ENCODE measurements at regions not wholly inside any gene's neighbourhood (a gene's known extent, or its start where the extent isn't known, plus 50 kb on each side); places are given as distances from the start of the nearest gene placed in this dataset.

- Histone ChIP-seq H3K27ac (ENCODE audit: insufficient read depth, low read depth, low read length) (no peak overlapping the region), H3K9ac (replicated peaks; ENCODE audit: extremely low read depth, insufficient read depth, low read length) (no peak overlapping the region), H3K9me3 (replicated peaks; ENCODE audit: control insufficient read depth, insufficient read depth, low read length) (no peaks in the 10 kb centered on the region), H3K4me2 (ENCODE audit: insufficient read depth, low read length) (no peak overlapping the region), H3K36me3 (ENCODE audit: control insufficient read depth in 2 of 2, extremely low read depth in 1 of 2, insufficient read depth in 2 of 2, low read length in 2 of 2) (no peaks in the 10 kb centered on the region), H3K9me1 (replicated peaks; ENCODE audit: control insufficient read depth, extremely low read depth, insufficient read depth, low read length) (no peaks in the 10 kb centered on the region), H3K27me3 (ENCODE audit: control insufficient read depth in 2 of 2, insufficient read depth in 2 of 2, low read length in 2 of 2) (peaks cover 17% of the 10 kb centered on the region in 2 experiments), H3K4me3 (replicated peaks in 1 of 3; ENCODE audit: insufficient read depth in 1 of 3, low read depth in 1 of 3, low read length in 3 of 3) (no peak overlapping the region), H3K4me1 (ENCODE audit: control insufficient read depth, extremely low read depth, insufficient read depth, low read length) (no peaks in the 10 kb centered on the region), H2AFZ (ENCODE audit: low read depth, low read length) (no peak overlapping the region), H3K79me2 (ENCODE audit: control insufficient read depth, insufficient read depth, low read length) (no peaks in the 10 kb centered on the region), H4K20me1 (replicated peaks; ENCODE audit: control insufficient read depth, extremely low read depth, insufficient read depth, low read length) (no peaks in the 10 kb centered on the region)
- dilution Hi-C loops (cut with MboI; ENCODE audit: extremely low pct_ligation_motif_present, low sequenced_read_pairs) (no loop called here), intact Hi-C loops (cut with micrococcal nuclease) (no loop called here)
- ChIA-PET POLR2A (no interaction called here), CTCF (no interaction called here)
- FAIRE-seq (no peak), DNase-seq (ENCODE audit: low read depth, low spot score) (no peak)
- no peak for TF ChIP-seq POLR2AphosphoS5 (IDR thresholded peaks at IDR 0.05; ENCODE audit: insufficient read depth, low read depth, low read length)
- TF ChIP-seq EZH2 (IDR thresholded peaks at IDR 0.05; ENCODE audit: borderline replicate concordance, low read depth, low read length, severe bottlenecking), result no peak
- no peak for TF ChIP-seq POLR2A (IDR thresholded peaks at IDR 0.05; ENCODE audit: low read depth, low read length)
- TF ChIP-seq CTCF (IDR thresholded peaks at IDR 0.05; ENCODE audit: extremely low read depth in 1 of 2, insufficient read depth in 1 of 2, low read depth in 1 of 2, low read length in 2 of 2), result no peak
- no peak for TF ChIP-seq FOS (IDR thresholded peaks at IDR 0.05; ENCODE audit: borderline replicate concordance, insufficient read depth, low read length)
- no peak for TF ChIP-seq GATA2 (IDR thresholded peaks at IDR 0.05; ENCODE audit: insufficient read depth, insufficient read length, low read depth, low read length)
- TF ChIP-seq JUN (IDR thresholded peaks at IDR 0.05; ENCODE audit: borderline replicate concordance, insufficient read depth, insufficient read length, low read depth), result no peak
- TF ChIP-seq MYC (IDR thresholded peaks at IDR 0.05; ENCODE audit: low read depth, low read length), result no peak
- TF ChIP-seq MAX (IDR thresholded peaks at IDR 0.05; ENCODE audit: insufficient read depth, insufficient read length), result no peak
- BruUV-seq (replicated peaks), result no TSS peak
Observed at GRCh38 chr15:38638811-38639210, 74.2 kb upstream of the RASGRP1 start.

Measured in endothelial cell of umbilical vein (primary cell).